ENCODE measurements at regions not wholly inside any gene's neighbourhood (a gene's known extent, or its start where the extent isn't known, plus 50 kb on each side); places are given as distances from the start of the nearest gene placed in this dataset.
"Not testable (repeated sequence)": the region's sequence is repeated elsewhere in the genome, so short reads cannot be mapped to it uniquely, and the experiment has no call there.

GRCh38 chr15:59830098-59830497, 141.0 kb upstream of the BNIP2 start:
- DNase-seq: no peak

- no peak for DNase-seq
Observed at GRCh38 chr15:59828861-59829260, 139.7 kb upstream of the BNIP2 start.

GRCh38 chr15:59828263-59828662, 139.1 kb upstream of the BNIP2 start:
- no peak for DNase-seq

- no peak for DNase-seq
Observed at GRCh38 chr15:59825901-59826300, 136.8 kb upstream of the BNIP2 start.

- DNase-seq: no peak
Observed at GRCh38 chr15:59821286-59821685, 132.2 kb upstream of the BNIP2 start.

GRCh38 chr15:59819092-59819491, 130.0 kb upstream of the BNIP2 start:
- no peak for DNase-seq

- DNase-seq: no peak
Observed at GRCh38 chr15:59818336-59818735, 129.2 kb upstream of the BNIP2 start.

- no peak for DNase-seq
Observed at GRCh38 chr15:59817834-59818233, 128.7 kb upstream of the BNIP2 start.

- no peak for DNase-seq
Observed at GRCh38 chr15:59817053-59817452, 127.9 kb upstream of the BNIP2 start.

- DNase-seq: no peak
Observed at GRCh38 chr15:59814409-59814808, 125.3 kb upstream of the BNIP2 start.

- no peak for DNase-seq
Observed at GRCh38 chr15:59812889-59813288, 123.8 kb upstream of the BNIP2 start.

- no peak for DNase-seq
Observed at GRCh38 chr15:59812250-59812870, 123.2 kb upstream of the BNIP2 start.

GRCh38 chr15:59803293-59803966, 114.3 kb upstream of the BNIP2 start:
- not testable (repeated sequence) for DNase-seq

GRCh38 chr15:59801649-59802048, 112.5 kb upstream of the BNIP2 start:
- DNase-seq: no peak

GRCh38 chr15:59798605-59798917, 109.4 kb upstream of the BNIP2 start:
- no peak for DNase-seq

- DNase-seq: no peak
Observed at GRCh38 chr15:59797756-59798604, 108.9 kb upstream of the BNIP2 start.

GRCh38 chr15:59794229-59794886, 105.2 kb upstream of the BNIP2 start:
- DNase-seq: no peak

- no peak for DNase-seq
Observed at GRCh38 chr15:59792359-59792758, 103.2 kb upstream of the BNIP2 start.

GRCh38 chr15:59791755-59792154, 102.6 kb upstream of the BNIP2 start:
- no peak for DNase-seq

GRCh38 chr15:59791079-59791478, 102.0 kb upstream of the BNIP2 start:
- no peak for DNase-seq

GRCh38 chr15:59786466-59786865, 97.3 kb upstream of the BNIP2 start:
- DNase-seq: not testable (repeated sequence)

- not testable (repeated sequence) for DNase-seq
Observed at GRCh38 chr15:59785981-59786380, 96.9 kb upstream of the BNIP2 start.
